B cell (primary cell): ENCODE measurements at regions not wholly inside any gene's neighbourhood (a gene's known extent, or its start where the extent isn't known, plus 50 kb on each side); places are given as distances from the start of the nearest gene placed in this dataset.

Experiments
- ATAC-seq: fragments of 200-7000 bp; cut with Tn5 transposase; one replicate; pipeline ENCODE4 v1.10.0; 2021; ENCODE audit warnings: low read depth, mild to moderate bottlenecking, moderate number of reproducible peaks, moderate library complexity
- CTCF ChIA-PET: fragments of 350-600 bp; sonication (Branson Sonifier 250); formaldehyde crosslinking; loops from one replicate; lab custom pipeline; 2021; ENCODE audit warnings: antibody characterized with exemption, inconsistent platforms; lab: Charles Lee
- POLR2A ChIA-PET: fragments of 350-600 bp; sonication (Branson Sonifier 250); formaldehyde crosslinking; loops from one replicate; lab custom pipeline; 2021; ENCODE audit warnings: antibody characterized with exemption; lab: Charles Lee
- DNase-seq: peaks from one replicate; pipeline ENCODE4 v3.0.0; 2013
- H2AFZ ChIP-seq: 2 replicates; pipeline ENCODE4 v1.6.1; 2012; ENCODE audit warnings: mild to moderate bottlenecking, low read depth, low read length; ENCODE audit not compliant: insufficient read depth, poor library complexity, severe bottlenecking
- H3K27ac ChIP-seq, 2 donors: 1 replicate in 1 of 2; 2 replicates in 1 of 2; pipeline ENCODE4 v1.5.1; 2012 to 2013; ENCODE audit warnings: low read length in 2 of 2, mild to moderate bottlenecking in 2 of 2, moderate library complexity in 1 of 2
- H3K27me3 ChIP-seq, 4 experiments: fragments of 200-600 bp in 1 of 4; sonication (generic) in 1 of 4; replicated peaks in 1 of 4; 1 replicate in 2 of 4; 2 replicates in 2 of 4; pipeline versions ENCODE4 v1.6.1 to v1.7.0; 2013 to 2016; ENCODE audit warnings: low read length in 3 of 4, mild to moderate bottlenecking in 2 of 4, mixed read lengths in 1 of 4, moderate library complexity in 1 of 4; ENCODE audit not compliant: insufficient read depth in 4 of 4, control insufficient read depth in 3 of 4; ENCODE audit errors: control extremely low read depth in 1 of 4
- H3K36me3 ChIP-seq, 2 experiments: replicated peaks in 1 of 2; 1 replicate in 1 of 2; 2 replicates in 1 of 2; pipeline versions ENCODE4 v1.6.1 to v1.7.1; 2013; ENCODE audit warnings: low read length in 1 of 2; ENCODE audit not compliant: insufficient read depth in 2 of 2, control insufficient read depth in 1 of 2; ENCODE audit errors: control extremely low read depth in 1 of 2, extremely low read depth in 1 of 2
- H3K4me1 ChIP-seq, 2 donors: fragments of 200-600 bp in 1 of 2; sonication (generic) in 1 of 2; 1 replicate in 1 of 2; 2 replicates in 1 of 2; pipeline versions ENCODE4 v1.5.1 to v1.6.1; 2013 to 2017; ENCODE audit warnings: low read length in 2 of 2; ENCODE audit not compliant: control insufficient read depth in 2 of 2, insufficient read depth in 2 of 2
- H3K4me2 ChIP-seq: replicated peaks from 2 replicates; pipeline ENCODE3; 2012; ENCODE audit warnings: mild to moderate bottlenecking, low read depth, low read length; ENCODE audit not compliant: poor library complexity, severe bottlenecking
- H3K4me3 ChIP-seq, 5 experiments: fragments of 200-600 bp in 1 of 5; sonication (generic) in 1 of 5; 1 replicate in 3 of 5; 2 replicates in 2 of 5; pipeline versions ENCODE4 v1.5.1 to v1.7.0; 2011 to 2016; ENCODE audit warnings: low read length in 4 of 5, mild to moderate bottlenecking in 4 of 5, low read depth in 2 of 5, control low read depth in 1 of 5, moderate library complexity in 1 of 5; ENCODE audit not compliant: insufficient read depth in 1 of 5; ENCODE audit errors: control extremely low read depth in 1 of 5, extremely low read depth in 1 of 5
- H3K79me2 ChIP-seq: fragments of 200-600 bp; sonication (generic); one replicate; pipeline ENCODE4 v1.6.0; 2016; ENCODE audit warnings: low read length; ENCODE audit not compliant: control insufficient read depth, insufficient read depth
- H3K9ac ChIP-seq: fragments of 200-600 bp; sonication (generic); 2 replicates; pipeline ENCODE4 v1.6.1; 2017; ENCODE audit warnings: mild to moderate bottlenecking, low read length, moderate library complexity
- H3K9me3 ChIP-seq, 3 donors: one replicate each; pipeline versions ENCODE4 v1.6.1 to v1.7.1; 2013; ENCODE audit warnings: low read length in 2 of 3; ENCODE audit not compliant: control insufficient read depth in 2 of 3, insufficient read depth in 1 of 3; ENCODE audit errors: control extremely low read depth in 1 of 3
- H4K20me1 ChIP-seq: 2 replicates; pipeline ENCODE4 v1.6.0; 2012; ENCODE audit warnings: mild to moderate bottlenecking, low read length; ENCODE audit not compliant: insufficient read depth, control insufficient read depth, poor library complexity, severe bottlenecking
- H3K27ac Mint-ChIP-seq: one replicate; pipeline ENCODE4 v1.8.0; 2021; ENCODE audit warnings: mixed read lengths
- H3K27me3 Mint-ChIP-seq: one replicate; pipeline ENCODE4 v1.8.0; 2021; ENCODE audit warnings: mixed read lengths
- H3K4me1 Mint-ChIP-seq: one replicate; pipeline ENCODE4 v1.8.0; 2021; ENCODE audit warnings: mixed read lengths
- H3K4me3 Mint-ChIP-seq: one replicate; pipeline ENCODE4 v1.8.0; 2021; ENCODE audit warnings: mixed read lengths
- H3K9me3 Mint-ChIP-seq: one replicate; pipeline ENCODE4 v1.8.0; 2022; ENCODE audit warnings: mixed read lengths; ENCODE audit not compliant: insufficient read depth
- EZH2 ChIP-seq: IDR thresholded peaks from 2 replicates; pipeline ENCODE4 v1.6.1; 2012; ENCODE audit warnings: borderline replicate concordance, low read depth, mild to moderate bottlenecking, moderate library complexity, low read length; ENCODE audit not compliant: insufficient read depth, poor library complexity, severe bottlenecking
- WGBS: methylation state at CpG from one replicate; pipeline ENCODE4 v1.1.5; 2013; ENCODE audit warnings: missing lambda C conversion rate; ENCODE audit not compliant: insufficient coverage; 5-methylcytosine and 5-hydroxymethylcytosine counted together
- intact Hi-C: fragments of 100-400 bp; cut with micrococcal nuclease; formaldehyde crosslinking; loops from one replicate; pipeline ENCODE4 v1.10.0; 2022
- TF ChIP-seq, protein P1 (sequence below): fragments of 200-600 bp; IDR thresholded peaks from one replicate; pipeline ENCODE4 v1.8.0; 2022; ENCODE audit warnings: antibody characterized with exemption, mild to moderate bottlenecking

DNA sequence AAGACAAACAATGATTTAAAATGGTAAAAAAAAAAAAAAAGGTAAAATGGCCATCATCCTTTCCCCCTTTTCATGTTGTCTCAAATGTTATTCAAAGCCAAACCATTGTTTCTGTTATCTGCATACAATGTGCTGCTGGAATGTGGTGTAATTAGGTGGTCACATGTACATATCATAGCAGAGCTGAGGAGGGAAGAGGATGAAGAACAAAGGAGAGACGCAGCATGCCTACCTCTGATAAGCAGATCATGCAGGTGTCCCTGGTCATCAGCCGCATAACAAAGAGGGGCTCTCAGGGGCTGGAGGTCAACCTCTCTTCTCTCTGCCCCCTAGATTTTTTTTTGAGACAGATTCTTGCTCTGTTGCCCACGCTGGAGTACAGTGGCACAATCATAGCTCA is 141.0 kb downstream of the CARTPT start:
- Histone ChIP-seq H3K36me3 (no peaks in the 10 kb centered on the region), H3K4me2 (no peak overlapping the region), H2AFZ (no peak overlapping the region), H3K4me3 (no peak overlapping the region), H3K9me3 (peaks cover 0 to 7% (median 4%) of the 10 kb centered on the region in 3 donors), H3K79me2 (no peaks in the 10 kb centered on the region), H3K27ac (no peak overlapping the region), H3K9ac (no peak overlapping the region), H3K27me3 (peaks cover 0 to 8% (median 0%) of the 10 kb centered on the region in 4 experiments), H3K4me1 (no peaks in the 10 kb centered on the region), H4K20me1 (no peaks in the 10 kb centered on the region)
- H3K4me3 Mint-ChIP-seq, result no peak overlapping the region
- H3K9me3 Mint-ChIP-seq, result peaks cover 16% of the 10 kb centered on the region
- TF ChIP-seq, protein P1, sequence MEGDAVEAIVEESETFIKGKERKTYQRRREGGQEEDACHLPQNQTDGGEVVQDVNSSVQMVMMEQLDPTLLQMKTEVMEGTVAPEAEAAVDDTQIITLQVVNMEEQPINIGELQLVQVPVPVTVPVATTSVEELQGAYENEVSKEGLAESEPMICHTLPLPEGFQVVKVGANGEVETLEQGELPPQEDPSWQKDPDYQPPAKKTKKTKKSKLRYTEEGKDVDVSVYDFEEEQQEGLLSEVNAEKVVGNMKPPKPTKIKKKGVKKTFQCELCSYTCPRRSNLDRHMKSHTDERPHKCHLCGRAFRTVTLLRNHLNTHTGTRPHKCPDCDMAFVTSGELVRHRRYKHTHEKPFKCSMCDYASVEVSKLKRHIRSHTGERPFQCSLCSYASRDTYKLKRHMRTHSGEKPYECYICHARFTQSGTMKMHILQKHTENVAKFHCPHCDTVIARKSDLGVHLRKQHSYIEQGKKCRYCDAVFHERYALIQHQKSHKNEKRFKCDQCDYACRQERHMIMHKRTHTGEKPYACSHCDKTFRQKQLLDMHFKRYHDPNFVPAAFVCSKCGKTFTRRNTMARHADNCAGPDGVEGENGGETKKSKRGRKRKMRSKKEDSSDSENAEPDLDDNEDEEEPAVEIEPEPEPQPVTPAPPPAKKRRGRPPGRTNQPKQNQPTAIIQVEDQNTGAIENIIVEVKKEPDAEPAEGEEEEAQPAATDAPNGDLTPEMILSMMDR, result no peak
- TF ChIP-seq EZH2, result no peak
- DNase-seq (no peak), ATAC-seq (no peak)
- peaks cover 18% of the 10 kb centered on the region for H3K27me3 Mint-ChIP-seq
- intact Hi-C loops, result no loop called here
- no peak overlapping the region for H3K27ac Mint-ChIP-seq
- ChIA-PET POLR2A (no interaction called here), CTCF (no interaction called here)
- H3K4me1 Mint-ChIP-seq, result no peaks in the 10 kb centered on the region
- WGBS, result 83% methylated on average over 2 of the region's 3 CpGs

DNA sequence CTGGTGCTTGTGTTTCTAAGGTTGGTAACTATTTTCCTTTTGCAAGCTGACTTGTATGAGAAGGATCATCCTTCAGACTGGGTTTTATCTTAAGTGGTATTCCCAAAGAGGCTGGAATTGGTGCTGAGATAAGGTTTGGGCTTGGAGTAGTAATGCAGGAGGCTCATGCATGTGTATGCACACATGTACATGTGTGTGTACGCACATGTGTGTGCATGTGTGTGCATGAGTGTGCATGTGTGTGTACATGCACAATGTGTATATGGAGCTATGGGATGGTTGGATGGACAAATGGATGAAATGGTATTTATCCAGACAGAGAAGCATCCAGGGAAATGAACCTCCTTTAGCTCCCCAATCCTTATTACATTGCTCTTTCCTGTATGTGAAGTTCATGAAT is 142.6 kb downstream of the CARTPT start:
- Histone ChIP-seq H3K4me2 (no peak overlapping the region), H3K4me1 (no peaks in the 10 kb centered on the region), H3K4me3 (no peak overlapping the region), H2AFZ (no peak overlapping the region), H3K27me3 (peaks cover 0 to 10% (median 0%) of the 10 kb centered on the region in 4 experiments), H4K20me1 (no peaks in the 10 kb centered on the region), H3K9me3 (peaks cover 0 to 4% (median 3%) of the 10 kb centered on the region in 3 donors), H3K36me3 (no peaks in the 10 kb centered on the region), H3K27ac (no peak overlapping the region), H3K79me2 (no peaks in the 10 kb centered on the region), H3K9ac (no peak overlapping the region)
- CTCF ChIA-PET, result no interaction called here
- peaks cover 25% of the 10 kb centered on the region for H3K27me3 Mint-ChIP-seq
- H3K9me3 Mint-ChIP-seq, result peaks cover 8% of the 10 kb centered on the region
- ATAC-seq, result no peak
- WGBS, result no CpG with 5 or more reads among the region's 1 CpG
- intact Hi-C loops, result no loop called here
- H3K27ac Mint-ChIP-seq, result no peak overlapping the region
- POLR2A ChIA-PET, result no interaction called here
- H3K4me3 Mint-ChIP-seq, result no peak overlapping the region
- no peaks in the 10 kb centered on the region for H3K4me1 Mint-ChIP-seq
- DNase-seq, result no peak
- no peak for TF ChIP-seq EZH2
- TF ChIP-seq, protein P1, result no peak
